K562 (cell line): ENCODE measurements at regions not wholly inside any gene's neighbourhood (a gene's known extent, or its start where the extent isn't known, plus 50 kb on each side); places are given as distances from the start of the nearest gene placed in this dataset.
"Not testable (repeated sequence)": the region's sequence is repeated elsewhere in the genome, so short reads cannot be mapped to it uniquely, and the experiment has no call there.

Source experiments
- ATAC-seq: fragments of 200-7000 bp; cut with Tn5 transposase; 3 replicates; pipeline ENCODE4 v1.9.1; 2020; ENCODE audit warnings: moderate library complexity
- BruUV-seq: library from RNA; stranded (reverse); fragments of 400-500 nt; replicated peaks from 2 replicates; lab custom pipeline; 2021; lab: Mats Ljungman, UMichigan
- CTCF ChIA-PET: fragments of 300-600 bp; formaldehyde crosslinking; extraction: SDS; loops from one replicate; lab custom pipeline; 2021; ENCODE audit warnings: low intra/inter-chr PET ratio; lab: Yijun Ruan, JAX
- POLR2A ChIA-PET: fragments of 300-600, 350-650 bp; sonication (Branson Sonifier 250); formaldehyde crosslinking; extraction: SDS; loops from one replicate; lab custom pipeline; 2021; ENCODE audit warnings: antibody characterized with exemption, inconsistent platforms; lab: Yijun Ruan, JAX
- DNase-seq, 4 experiments: peaks; one replicate each; pipeline versions ENCODE4 v3.0.0 to v3.0.0-alpha.2; 2011 to 2018; ENCODE audit warnings: low spot score in 3 of 4, mixed read lengths in 3 of 4; ENCODE audit errors: extremely low read depth in 1 of 4
- FAIRE-seq: peaks from 2 replicates; lab custom pipeline; 2011; peaks lifted over from hg19 to GRCh38; lab: Jason Lieb, UNC
- H2AFZ ChIP-seq: 2 replicates; pipeline ENCODE4 v1.6.0; 2011; ENCODE audit warnings: low read depth, low read length, control low read depth, inconsistent platforms
- H3K27ac ChIP-seq: fragments of 200-600 bp; 3 replicates; pipeline ENCODE4 v1.8.0; 2011; ENCODE audit warnings: low read depth, mild to moderate bottlenecking, control low read depth, inconsistent platforms, low read length, moderate library complexity, mixed read lengths; ENCODE audit errors: extremely low read depth
- H3K27me3 ChIP-seq, 2 experiments: fragments of 300-600 bp in 1 of 2; 2 replicates in 1 of 2; 3 replicates in 1 of 2; pipeline versions ENCODE4 v1.6.0 to v1.8.0; 2011; ENCODE audit warnings: inconsistent platforms in 2 of 2, low read length in 2 of 2, mild to moderate bottlenecking in 1 of 2, mixed read lengths in 1 of 2, moderate library complexity in 1 of 2; ENCODE audit not compliant: control insufficient read depth in 2 of 2, insufficient read depth in 2 of 2
- H3K36me3 ChIP-seq: fragments of 300-600 bp; 3 replicates; pipeline ENCODE4 v1.8.0; 2011; ENCODE audit warnings: mild to moderate bottlenecking, low read length, inconsistent platforms; ENCODE audit not compliant: control insufficient read depth, insufficient read depth
- H3K4me1 ChIP-seq, 2 experiments: fragments of 200-600 bp in 1 of 2; replicated peaks in 1 of 2; 2 replicates in 1 of 2; 3 replicates in 1 of 2; pipeline versions ENCODE4 v1.5.1 to v1.8.0; 2011; ENCODE audit warnings: inconsistent platforms in 2 of 2, low read length in 2 of 2, mild to moderate bottlenecking in 1 of 2, mixed read lengths in 1 of 2, moderate library complexity in 1 of 2; ENCODE audit not compliant: control insufficient read depth in 2 of 2, insufficient read depth in 2 of 2
- H3K4me2 ChIP-seq: 2 replicates; pipeline ENCODE4 v1.6.1; 2011; ENCODE audit warnings: low read length, control low read depth, inconsistent platforms, mixed read lengths; ENCODE audit not compliant: insufficient read depth
- H3K4me3 ChIP-seq: fragments of 200-600 bp; sonication (generic), shearing (Covaris generic); 2 replicates; pipeline ENCODE4 v1.5.1; 2016; ENCODE audit warnings: control low read depth, inconsistent platforms
- H3K79me2 ChIP-seq: fragments of 200-600 bp; 3 replicates; pipeline ENCODE4 v1.8.0; 2011; ENCODE audit warnings: low read length, inconsistent platforms; ENCODE audit not compliant: control insufficient read depth, insufficient read depth
- H3K9ac ChIP-seq, 2 experiments: 2 replicates each; pipeline versions ENCODE4 v1.6.0 to v1.6.1; 2011; ENCODE audit warnings: low read depth in 2 of 2, low read length in 2 of 2, control low read depth in 1 of 2, inconsistent platforms in 1 of 2, mild to moderate bottlenecking in 1 of 2, mixed read lengths in 1 of 2; ENCODE audit not compliant: insufficient read depth in 1 of 2
- H3K9me1 ChIP-seq: one replicate; pipeline ENCODE4 v1.6.0; 2011; ENCODE audit warnings: inconsistent platforms, mild to moderate bottlenecking, low read length, moderate library complexity; ENCODE audit not compliant: control insufficient read depth, insufficient read depth
- H3K9me3 ChIP-seq: replicated peaks from 2 replicates; pipeline ENCODE4 v1.5.1; 2011; ENCODE audit warnings: low read depth, low read length, inconsistent platforms; ENCODE audit not compliant: control insufficient read depth, insufficient read depth
- H4K20me1 ChIP-seq: replicated peaks from 2 replicates; pipeline ENCODE4 v1.6.1; 2011; ENCODE audit warnings: low read length, inconsistent platforms, mixed read lengths; ENCODE audit not compliant: control insufficient read depth, insufficient read depth
- BACH1 ChIP-seq: fragments of 200-800 bp; sonication (Bioruptor generic); IDR thresholded peaks from 2 replicates; pipeline ENCODE4 v1.6.1; 2016; ENCODE audit warnings: missing genetic modification characterization, missing compliant biosample characterization
- C11orf30 ChIP-seq: fragments of 450-650 bp; IDR thresholded peaks from 2 replicates; pipeline ENCODE4 v1.6.1; 2016; ENCODE audit warnings: low read depth, mild to moderate bottlenecking
- KLF10 ChIP-seq: fragments of 250-450 bp; sonication (Bioruptor Pico); IDR thresholded peaks from 2 replicates; pipeline ENCODE4 v1.6.1; 2021; ENCODE audit warnings: matching md5 sums
- NCOA6 ChIP-seq: fragments of 450-650 bp; IDR thresholded peaks from 2 replicates; pipeline ENCODE4 v1.6.1; 2017; ENCODE audit warnings: mild to moderate bottlenecking
- NR3C1 ChIP-seq: sonication (generic); formaldehyde crosslinking; IDR thresholded peaks from 2 replicates; pipeline ENCODE4 v1.8.1; 2022; ENCODE audit warnings: missing genetic modification reagents
- RBBP5 ChIP-seq: fragments of 200-600 bp; sonication (generic); IDR thresholded peaks from 2 replicates; pipeline ENCODE4 v1.6.1; 2012; ENCODE audit warnings: borderline replicate concordance, mild to moderate bottlenecking, low read length, control low read depth, inconsistent platforms; ENCODE audit not compliant: insufficient read depth, poor library complexity, severe bottlenecking
- SLC30A9 ChIP-seq: fragments of 250-450 bp; sonication (Bioruptor Pico); IDR thresholded peaks from 2 replicates; pipeline ENCODE4 v1.8.0; 2022; ENCODE audit warnings: mild to moderate bottlenecking, moderate library complexity
- TCF3 ChIP-seq: sonication (generic); formaldehyde crosslinking; IDR thresholded peaks from 2 replicates; pipeline ENCODE4 v1.4.0; 2020; ENCODE audit warnings: mild to moderate bottlenecking, missing genetic modification reagents
- U2AF1 ChIP-seq: fragments of 200-400 bp; formaldehyde crosslinking; optimal IDR thresholded peaks from 2 replicates; pipeline ENCODE3; 2017; ENCODE audit warnings: mild to moderate bottlenecking, low read depth, low read length, moderate library complexity
- ZNF780A ChIP-seq: fragments of 250-450 bp; sonication (Bioruptor Pico); IDR thresholded peaks from 2 replicates; pipeline ENCODE4 v1.5.0; 2021; ENCODE audit warnings: mild to moderate bottlenecking
- WGBS: fragments of 100-300 bp; shearing (Covaris generic); methylation state at CpG from one replicate; pipeline ENCODE4 v1.1.6; 2016; ENCODE audit warnings: low coverage, mixed read lengths; ENCODE audit not compliant: insufficient coverage; ENCODE audit errors: missing lambda C conversion rate; 5-methylcytosine and 5-hydroxymethylcytosine counted together
- in situ Hi-C: fragments of 300-500 bp; cut with MboI; formaldehyde crosslinking; loops from 4 replicates; pipeline ENCODE4 v1.15.0; 2018; ENCODE audit warnings: inconsistent platforms, mixed read lengths
- intact Hi-C: fragments of 100-400 bp; cut with micrococcal nuclease; formaldehyde crosslinking; loops from 2 replicates; pipeline ENCODE4 v1.14.2; 2022
- TF ChIP-seq, protein P1 (sequence below): fragments of 250-450 bp; sonication (Bioruptor Pico); IDR thresholded peaks from 2 replicates; pipeline ENCODE4 v1.9.0; 2021; ENCODE audit warnings: mild to moderate bottlenecking, inconsistent platforms
- TF ChIP-seq, protein P2 (sequence below): IDR thresholded peaks from 2 replicates; pipeline ENCODE4 v1.6.1; 2011; ENCODE audit not compliant: insufficient read length; ENCODE audit errors: extremely low read depth

DNA sequence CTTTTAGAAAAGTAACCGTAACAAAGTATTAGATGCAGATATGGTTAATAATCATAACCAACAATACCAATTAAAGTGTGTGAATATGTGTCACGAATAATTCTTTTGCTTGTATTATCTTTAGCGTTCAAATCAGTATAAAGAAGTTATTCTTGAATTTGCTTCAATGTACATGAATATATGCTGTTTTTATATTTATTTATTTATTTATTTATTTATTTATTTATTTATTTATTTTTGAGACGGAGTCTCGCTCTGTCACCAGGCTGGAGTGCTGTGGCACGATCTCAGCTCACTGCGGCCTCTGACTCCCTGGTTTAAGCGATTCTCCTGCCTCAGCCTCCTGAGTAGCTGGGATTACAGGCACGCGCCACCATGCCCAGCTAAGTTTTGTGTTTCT, 147.6 kb upstream of the GALNT2 start:
- H4K20me1 ChIP-seq, H3K4me3 ChIP-seq, H3K9me1 ChIP-seq, H3K27ac ChIP-seq, ATAC-seq, H3K9me3 ChIP-seq, H3K4me2 ChIP-seq, DNase-seq, H3K9ac ChIP-seq, intact Hi-C loops, H3K4me1 ChIP-seq, in situ Hi-C loops, FAIRE-seq, BruUV-seq, H3K79me2 ChIP-seq, POLR2A ChIA-PET, CTCF ChIA-PET, H2AFZ ChIP-seq, H3K36me3 ChIP-seq: not testable (repeated sequence)
- WGBS = 13% methylated on average over 10 of the region's 10 CpGs
- H3K27me3 ChIP-seq = peaks cover 21 to 23% of the 10 kb centered on the region in 2 experiments; a peak in 4 of 5 replicates

DNA sequence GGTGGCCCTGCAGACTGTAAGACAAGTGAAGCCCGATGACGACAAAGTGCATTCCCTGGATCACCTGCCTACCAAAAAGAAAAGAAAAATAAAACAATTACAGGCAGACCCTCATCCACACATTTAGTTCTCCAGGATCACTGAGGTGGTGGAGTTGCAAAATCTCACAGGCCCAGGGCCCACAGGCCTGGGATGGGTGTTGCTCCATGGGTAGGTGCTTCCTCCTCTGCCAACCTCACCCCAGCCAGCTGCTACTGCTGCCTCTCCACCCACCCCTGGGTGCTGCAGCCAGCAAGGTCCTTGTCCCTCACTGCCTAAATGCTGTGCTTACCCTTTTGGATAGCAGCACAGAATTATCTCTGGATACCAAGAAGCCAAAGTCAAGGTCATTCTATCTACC, 146.4 kb upstream of the GALNT2 start:
- POLR2A ChIA-PET = no interaction called here
- FAIRE-seq = no peak
- 0% methylated on average over 2 of the region's 2 CpGs for WGBS
- H3K36me3 ChIP-seq = no peaks in the 10 kb centered on the region
- H4K20me1 ChIP-seq = no peaks in the 10 kb centered on the region; the same call in 1 of the 2 replicates
- H3K79me2 ChIP-seq = no peaks in the 10 kb centered on the region
- no peaks in the 10 kb centered on the region for H3K9me1 ChIP-seq
- intact Hi-C loops = no loop called here
- CTCF ChIA-PET = no interaction called here
- peaks cover 24 to 26% of the 10 kb centered on the region in 2 experiments; a peak in 4 of 5 replicates for H3K27me3 ChIP-seq
- no peak overlapping the region; the same call in 2 of the 3 replicates for H3K27ac ChIP-seq
- H2AFZ ChIP-seq = no peak overlapping the region
- no peak for DNase-seq
- no TSS peak for BruUV-seq
- TF ChIP-seq SLC30A9 (CRISPR knock-in tag) = no peak
- TF ChIP-seq TCF3 = no peak
- no peak for TF ChIP-seq NCOA6
- TF ChIP-seq BACH1 (tag) = no peak
- no peak for TF ChIP-seq ZNF780A (CRISPR knock-in tag)
- TF ChIP-seq, protein P1, sequence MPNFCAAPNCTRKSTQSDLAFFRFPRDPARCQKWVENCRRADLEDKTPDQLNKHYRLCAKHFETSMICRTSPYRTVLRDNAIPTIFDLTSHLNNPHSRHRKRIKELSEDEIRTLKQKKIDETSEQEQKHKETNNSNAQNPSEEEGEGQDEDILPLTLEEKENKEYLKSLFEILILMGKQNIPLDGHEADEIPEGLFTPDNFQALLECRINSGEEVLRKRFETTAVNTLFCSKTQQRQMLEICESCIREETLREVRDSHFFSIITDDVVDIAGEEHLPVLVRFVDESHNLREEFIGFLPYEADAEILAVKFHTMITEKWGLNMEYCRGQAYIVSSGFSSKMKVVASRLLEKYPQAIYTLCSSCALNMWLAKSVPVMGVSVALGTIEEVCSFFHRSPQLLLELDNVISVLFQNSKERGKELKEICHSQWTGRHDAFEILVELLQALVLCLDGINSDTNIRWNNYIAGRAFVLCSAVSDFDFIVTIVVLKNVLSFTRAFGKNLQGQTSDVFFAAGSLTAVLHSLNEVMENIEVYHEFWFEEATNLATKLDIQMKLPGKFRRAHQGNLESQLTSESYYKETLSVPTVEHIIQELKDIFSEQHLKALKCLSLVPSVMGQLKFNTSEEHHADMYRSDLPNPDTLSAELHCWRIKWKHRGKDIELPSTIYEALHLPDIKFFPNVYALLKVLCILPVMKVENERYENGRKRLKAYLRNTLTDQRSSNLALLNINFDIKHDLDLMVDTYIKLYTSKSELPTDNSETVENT = no peak
- TF ChIP-seq U2AF1 = no peak
- TF ChIP-seq RBBP5 = no peak
- TF ChIP-seq C11orf30 = no peak
- no peak for TF ChIP-seq NR3C1 (CRISPR knock-in tag)
- TF ChIP-seq, protein P2, sequence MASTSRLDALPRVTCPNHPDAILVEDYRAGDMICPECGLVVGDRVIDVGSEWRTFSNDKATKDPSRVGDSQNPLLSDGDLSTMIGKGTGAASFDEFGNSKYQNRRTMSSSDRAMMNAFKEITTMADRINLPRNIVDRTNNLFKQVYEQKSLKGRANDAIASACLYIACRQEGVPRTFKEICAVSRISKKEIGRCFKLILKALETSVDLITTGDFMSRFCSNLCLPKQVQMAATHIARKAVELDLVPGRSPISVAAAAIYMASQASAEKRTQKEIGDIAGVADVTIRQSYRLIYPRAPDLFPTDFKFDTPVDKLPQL = no peak
- TF ChIP-seq KLF10 = no peak
- no peak overlapping the region for H3K9ac ChIP-seq
- in situ Hi-C loops = no loop called here
- H3K4me3 ChIP-seq = no peak overlapping the region
- 0 out of 5 replicates have a peak, but pooled peaks cover 0 to 2% of the 10 kb centered on the region in 2 experiments for H3K4me1 ChIP-seq
- no peak for ATAC-seq
- H3K9me3 ChIP-seq = no peaks in the 10 kb centered on the region
- H3K4me2 ChIP-seq = no peak overlapping the region
